HEK293 (cell line): ENCODE measurements at regions not wholly inside any gene's neighbourhood (a gene's known extent, or its start where the extent isn't known, plus 50 kb on each side); places are given as distances from the start of the nearest gene placed in this dataset.

Experiments used
- CTCF ChIA-PET: fragments of 350-600 bp; formaldehyde crosslinking; extraction: SDS; loops from one replicate; lab custom pipeline; 2021; ENCODE audit warnings: antibody characterized with exemption; lab: Yijun Ruan, JAX
- POLR2A ChIA-PET: fragments of 300-600 bp; formaldehyde crosslinking; extraction: SDS; loops from one replicate; lab custom pipeline; 2020; ENCODE audit warnings: antibody characterized with exemption, inconsistent platforms; lab: Yijun Ruan, JAX
- H3K27ac ChIP-seq: fragments of 200-500 bp; sonication (Bioruptor generic); 2 replicates; pipeline ENCODE4 v1.5.1; 2014; ENCODE audit warnings: low read depth, low read length, control low read depth, inconsistent platforms; ENCODE audit errors: extremely low read depth
- H3K36me3 ChIP-seq, 2 experiments: fragments of 200-500 bp in 1 of 2; sonication (Bioruptor generic) in 1 of 2; 1 replicate in 1 of 2; 2 replicates in 1 of 2; pipeline ENCODE4 v1.5.1; 2014 to 2017; ENCODE audit warnings: inconsistent platforms in 2 of 2, low read length in 2 of 2; ENCODE audit not compliant: control insufficient read depth in 2 of 2, insufficient read depth in 1 of 2
- H3K4me1 ChIP-seq: fragments of 200-500 bp; sonication (Bioruptor generic); 2 replicates; pipeline ENCODE4 v1.5.1; 2014; ENCODE audit warnings: mild to moderate bottlenecking, low read length, inconsistent platforms; ENCODE audit not compliant: control insufficient read depth, insufficient read depth
- H3K4me3 ChIP-seq: 2 replicates; pipeline ENCODE4 v1.5.1; 2011; ENCODE audit warnings: low read depth, mild to moderate bottlenecking, control low read depth, low read length, moderate library complexity
- H3K9me3 ChIP-seq: fragments of 200-500 bp; sonication (Bioruptor generic); 2 replicates; pipeline ENCODE4 v1.5.1; 2014; ENCODE audit warnings: low read depth, low read length, inconsistent platforms; ENCODE audit not compliant: control insufficient read depth, insufficient read depth
- OVOL3 ChIP-seq: fragments of 450-650 bp; formaldehyde crosslinking; IDR thresholded peaks from 2 replicates; pipeline ENCODE4 v1.5.1; 2016; ENCODE audit warnings: missing biosample characterization, missing genetic modification characterization
- TCF7L2 ChIP-seq: IDR thresholded peaks from 2 replicates; pipeline ENCODE4 v1.6.1; 2011; ENCODE audit warnings: low read depth, mild to moderate bottlenecking, inconsistent platforms, low read length, moderate library complexity, borderline replicate concordance
- YY1 ChIP-seq: fragments of 450-650 bp; formaldehyde crosslinking; IDR thresholded peaks from 2 replicates; pipeline ENCODE4 v1.5.1; 2018; ENCODE audit warnings: missing biosample characterization, missing genetic modification characterization
- ZNF19 ChIP-seq: fragments of 450-650 bp; formaldehyde crosslinking; IDR thresholded peaks from 2 replicates; pipeline ENCODE4; 2016; ENCODE audit warnings: missing biosample characterization, missing genetic modification characterization, low read depth
- ZNF223 ChIP-seq: fragments of 450-650 bp; formaldehyde crosslinking; IDR thresholded peaks from 2 replicates; pipeline ENCODE4 v1.5.1; 2016; ENCODE audit warnings: missing biosample characterization, missing genetic modification characterization
- ZNF239 ChIP-seq: fragments of 450-650 bp; formaldehyde crosslinking; IDR thresholded peaks from 2 replicates; pipeline ENCODE4 v1.5.1; 2016; ENCODE audit warnings: missing biosample characterization, missing genetic modification characterization
- ZSCAN23 ChIP-seq: fragments of 450-650 bp; formaldehyde crosslinking; IDR thresholded peaks from 2 replicates; pipeline ENCODE4 v1.5.1; 2016; ENCODE audit warnings: missing biosample characterization, missing genetic modification characterization
- TF ChIP-seq, protein P1 (sequence below): fragments of 450-650 bp; formaldehyde crosslinking; optimal IDR thresholded peaks from 2 replicates; pipeline ENCODE3; 2016; ENCODE audit warnings: missing biosample characterization, mild to moderate bottlenecking, missing genetic modification characterization
- TF ChIP-seq, protein P2 (sequence below): fragments of 450-650 bp; formaldehyde crosslinking; IDR thresholded peaks from 2 replicates; pipeline ENCODE4 v1.5.1; 2016; ENCODE audit warnings: missing biosample characterization, missing genetic modification characterization
- TF ChIP-seq, protein P3 (sequence below): fragments of 450-650 bp; formaldehyde crosslinking; IDR thresholded peaks from 2 replicates; pipeline ENCODE4 v1.5.1; 2016; ENCODE audit warnings: missing biosample characterization, missing genetic modification characterization, borderline replicate concordance
- TF ChIP-seq, protein P4 (sequence below): fragments of 450-650 bp; formaldehyde crosslinking; conservative IDR thresholded peaks from 2 replicates; pipeline ENCODE4 v1.5.1; 2016; ENCODE audit warnings: low read depth, missing biosample characterization, missing genetic modification characterization

DNA sequence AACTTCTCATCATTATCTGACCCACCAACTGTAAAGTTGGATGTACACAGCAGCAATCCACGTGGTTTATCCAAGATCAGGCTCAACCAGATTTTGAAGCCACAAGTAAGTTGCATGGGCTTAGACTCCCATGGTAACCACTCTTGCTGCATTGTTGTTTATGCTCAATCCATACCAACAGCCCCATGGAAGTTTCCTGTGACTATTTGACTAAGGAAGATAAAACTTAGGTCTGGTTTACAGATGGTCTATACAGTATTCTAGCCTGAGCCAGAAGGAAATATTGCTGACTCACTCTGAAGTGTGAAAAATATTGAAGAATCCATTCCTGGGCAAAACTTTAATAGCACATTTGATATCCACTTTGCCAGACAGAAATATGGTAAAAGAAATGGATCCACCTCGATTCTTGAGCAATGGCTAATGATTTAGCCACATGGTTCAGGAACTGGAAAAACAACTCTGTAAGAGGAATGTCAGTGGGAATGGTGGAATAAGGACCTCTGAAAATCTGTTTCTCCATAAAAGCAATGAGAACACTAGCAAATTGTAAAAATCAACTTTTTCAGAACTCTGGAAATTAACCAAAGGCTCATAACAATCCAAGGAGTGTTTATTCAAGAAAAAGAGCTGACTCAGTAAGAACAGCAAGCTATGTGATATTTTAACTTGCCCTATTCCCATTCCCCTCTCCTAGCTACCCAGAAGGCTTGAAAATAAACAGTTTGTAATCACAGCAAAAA, 162.9 kb upstream of the STT3B start:
- H3K27ac ChIP-seq = no peak overlapping the region
- TF ChIP-seq ZNF19 (tag by site-specific recombination) (no peak), OVOL3 (no peak), ZNF223 (no peak), TCF7L2 (no peak)
- TF ChIP-seq, protein P1, sequence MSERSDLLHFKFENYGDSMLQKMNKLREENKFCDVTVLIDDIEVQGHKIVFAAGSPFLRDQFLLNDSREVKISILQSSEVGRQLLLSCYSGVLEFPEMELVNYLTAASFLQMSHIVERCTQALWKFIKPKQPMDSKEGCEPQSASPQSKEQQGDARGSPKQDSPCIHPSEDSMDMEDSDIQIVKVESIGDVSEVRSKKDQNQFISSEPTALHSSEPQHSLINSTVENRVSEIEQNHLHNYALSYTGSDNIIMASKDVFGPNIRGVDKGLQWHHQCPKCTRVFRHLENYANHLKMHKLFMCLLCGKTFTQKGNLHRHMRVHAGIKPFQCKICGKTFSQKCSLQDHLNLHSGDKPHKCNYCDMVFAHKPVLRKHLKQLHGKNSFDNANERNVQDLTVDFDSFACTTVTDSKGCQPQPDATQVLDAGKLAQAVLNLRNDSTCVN (tag by site-specific recombination) = no peak
- TF ChIP-seq, protein P2, sequence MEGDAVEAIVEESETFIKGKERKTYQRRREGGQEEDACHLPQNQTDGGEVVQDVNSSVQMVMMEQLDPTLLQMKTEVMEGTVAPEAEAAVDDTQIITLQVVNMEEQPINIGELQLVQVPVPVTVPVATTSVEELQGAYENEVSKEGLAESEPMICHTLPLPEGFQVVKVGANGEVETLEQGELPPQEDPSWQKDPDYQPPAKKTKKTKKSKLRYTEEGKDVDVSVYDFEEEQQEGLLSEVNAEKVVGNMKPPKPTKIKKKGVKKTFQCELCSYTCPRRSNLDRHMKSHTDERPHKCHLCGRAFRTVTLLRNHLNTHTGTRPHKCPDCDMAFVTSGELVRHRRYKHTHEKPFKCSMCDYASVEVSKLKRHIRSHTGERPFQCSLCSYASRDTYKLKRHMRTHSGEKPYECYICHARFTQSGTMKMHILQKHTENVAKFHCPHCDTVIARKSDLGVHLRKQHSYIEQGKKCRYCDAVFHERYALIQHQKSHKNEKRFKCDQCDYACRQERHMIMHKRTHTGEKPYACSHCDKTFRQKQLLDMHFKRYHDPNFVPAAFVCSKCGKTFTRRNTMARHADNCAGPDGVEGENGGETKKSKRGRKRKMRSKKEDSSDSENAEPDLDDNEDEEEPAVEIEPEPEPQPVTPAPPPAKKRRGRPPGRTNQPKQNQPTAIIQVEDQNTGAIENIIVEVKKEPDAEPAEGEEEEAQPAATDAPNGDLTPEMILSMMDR (tag by site-specific recombination) = no peak
- TF ChIP-seq, protein P3, sequence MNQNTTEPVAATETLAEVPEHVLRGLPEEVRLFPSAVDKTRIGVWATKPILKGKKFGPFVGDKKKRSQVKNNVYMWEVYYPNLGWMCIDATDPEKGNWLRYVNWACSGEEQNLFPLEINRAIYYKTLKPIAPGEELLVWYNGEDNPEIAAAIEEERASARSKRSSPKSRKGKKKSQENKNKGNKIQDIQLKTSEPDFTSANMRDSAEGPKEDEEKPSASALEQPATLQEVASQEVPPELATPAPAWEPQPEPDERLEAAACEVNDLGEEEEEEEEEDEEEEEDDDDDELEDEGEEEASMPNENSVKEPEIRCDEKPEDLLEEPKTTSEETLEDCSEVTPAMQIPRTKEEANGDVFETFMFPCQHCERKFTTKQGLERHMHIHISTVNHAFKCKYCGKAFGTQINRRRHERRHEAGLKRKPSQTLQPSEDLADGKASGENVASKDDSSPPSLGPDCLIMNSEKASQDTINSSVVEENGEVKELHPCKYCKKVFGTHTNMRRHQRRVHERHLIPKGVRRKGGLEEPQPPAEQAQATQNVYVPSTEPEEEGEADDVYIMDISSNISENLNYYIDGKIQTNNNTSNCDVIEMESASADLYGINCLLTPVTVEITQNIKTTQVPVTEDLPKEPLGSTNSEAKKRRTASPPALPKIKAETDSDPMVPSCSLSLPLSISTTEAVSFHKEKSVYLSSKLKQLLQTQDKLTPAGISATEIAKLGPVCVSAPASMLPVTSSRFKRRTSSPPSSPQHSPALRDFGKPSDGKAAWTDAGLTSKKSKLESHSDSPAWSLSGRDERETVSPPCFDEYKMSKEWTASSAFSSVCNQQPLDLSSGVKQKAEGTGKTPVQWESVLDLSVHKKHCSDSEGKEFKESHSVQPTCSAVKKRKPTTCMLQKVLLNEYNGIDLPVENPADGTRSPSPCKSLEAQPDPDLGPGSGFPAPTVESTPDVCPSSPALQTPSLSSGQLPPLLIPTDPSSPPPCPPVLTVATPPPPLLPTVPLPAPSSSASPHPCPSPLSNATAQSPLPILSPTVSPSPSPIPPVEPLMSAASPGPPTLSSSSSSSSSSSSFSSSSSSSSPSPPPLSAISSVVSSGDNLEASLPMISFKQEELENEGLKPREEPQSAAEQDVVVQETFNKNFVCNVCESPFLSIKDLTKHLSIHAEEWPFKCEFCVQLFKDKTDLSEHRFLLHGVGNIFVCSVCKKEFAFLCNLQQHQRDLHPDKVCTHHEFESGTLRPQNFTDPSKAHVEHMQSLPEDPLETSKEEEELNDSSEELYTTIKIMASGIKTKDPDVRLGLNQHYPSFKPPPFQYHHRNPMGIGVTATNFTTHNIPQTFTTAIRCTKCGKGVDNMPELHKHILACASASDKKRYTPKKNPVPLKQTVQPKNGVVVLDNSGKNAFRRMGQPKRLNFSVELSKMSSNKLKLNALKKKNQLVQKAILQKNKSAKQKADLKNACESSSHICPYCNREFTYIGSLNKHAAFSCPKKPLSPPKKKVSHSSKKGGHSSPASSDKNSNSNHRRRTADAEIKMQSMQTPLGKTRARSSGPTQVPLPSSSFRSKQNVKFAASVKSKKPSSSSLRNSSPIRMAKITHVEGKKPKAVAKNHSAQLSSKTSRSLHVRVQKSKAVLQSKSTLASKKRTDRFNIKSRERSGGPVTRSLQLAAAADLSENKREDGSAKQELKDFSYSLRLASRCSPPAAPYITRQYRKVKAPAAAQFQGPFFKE = no peak
- H3K4me3 ChIP-seq = no peak overlapping the region
- H3K9me3 ChIP-seq = no peaks in the 10 kb centered on the region
- CTCF ChIA-PET = interaction anchor here (0.6 to 0.7 kb wide), 2 partner anchors 564 to 606 kb away, joined by 3 read pairs; no protein-coding TSS in a partner anchor
- H3K36me3 ChIP-seq = no peaks in the 10 kb centered on the region
- POLR2A ChIA-PET = no interaction called here
- H3K4me1 ChIP-seq = no peaks in the 10 kb centered on the region

DNA sequence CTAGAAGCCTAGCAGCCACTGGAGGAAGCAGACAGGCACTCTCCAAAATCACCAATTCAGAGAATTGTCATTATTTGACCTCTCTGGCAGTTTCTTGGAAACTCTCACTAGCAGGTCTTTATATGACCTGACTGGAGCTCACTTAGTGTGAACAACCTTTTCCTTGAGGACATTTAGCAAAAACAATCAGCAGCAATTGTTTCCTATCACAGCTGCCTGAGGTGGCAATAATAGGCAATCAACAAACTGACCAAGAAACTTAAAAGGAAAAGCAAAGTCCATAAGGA, 162.4 kb upstream of the STT3B start:
- TF ChIP-seq YY1 (tag by site-specific recombination) (no peak), ZNF239 (tag by site-specific recombination) (no peak), ZSCAN23 (tag by site-specific recombination) (no peak)
- TF ChIP-seq, protein P4, sequence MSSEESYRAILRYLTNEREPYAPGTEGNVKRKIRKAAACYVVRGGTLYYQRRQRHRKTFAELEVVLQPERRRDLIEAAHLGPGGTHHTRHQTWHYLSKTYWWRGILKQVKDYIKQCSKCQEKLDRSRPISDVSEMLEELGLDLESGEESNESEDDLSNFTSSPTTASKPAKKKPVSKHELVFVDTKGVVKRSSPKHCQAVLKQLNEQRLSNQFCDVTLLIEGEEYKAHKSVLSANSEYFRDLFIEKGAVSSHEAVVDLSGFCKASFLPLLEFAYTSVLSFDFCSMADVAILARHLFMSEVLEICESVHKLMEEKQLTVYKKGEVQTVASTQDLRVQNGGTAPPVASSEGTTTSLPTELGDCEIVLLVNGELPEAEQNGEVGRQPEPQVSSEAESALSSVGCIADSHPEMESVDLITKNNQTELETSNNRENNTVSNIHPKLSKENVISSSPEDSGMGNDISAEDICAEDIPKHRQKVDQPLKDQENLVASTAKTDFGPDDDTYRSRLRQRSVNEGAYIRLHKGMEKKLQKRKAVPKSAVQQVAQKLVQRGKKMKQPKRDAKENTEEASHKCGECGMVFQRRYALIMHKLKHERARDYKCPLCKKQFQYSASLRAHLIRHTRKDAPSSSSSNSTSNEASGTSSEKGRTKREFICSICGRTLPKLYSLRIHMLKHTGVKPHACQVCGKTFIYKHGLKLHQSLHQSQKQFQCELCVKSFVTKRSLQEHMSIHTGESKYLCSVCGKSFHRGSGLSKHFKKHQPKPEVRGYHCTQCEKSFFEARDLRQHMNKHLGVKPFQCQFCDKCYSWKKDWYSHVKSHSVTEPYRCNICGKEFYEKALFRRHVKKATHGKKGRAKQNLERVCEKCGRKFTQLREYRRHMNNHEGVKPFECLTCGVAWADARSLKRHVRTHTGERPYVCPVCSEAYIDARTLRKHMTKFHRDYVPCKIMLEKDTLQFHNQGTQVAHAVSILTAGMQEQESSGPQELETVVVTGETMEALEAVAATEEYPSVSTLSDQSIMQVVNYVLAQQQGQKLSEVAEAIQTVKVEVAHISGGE (tag by site-specific recombination) = no peak
- H3K4me3 ChIP-seq = no peak overlapping the region
- no peaks in the 10 kb centered on the region for H3K9me3 ChIP-seq
- no peak overlapping the region for H3K27ac ChIP-seq
- ChIA-PET POLR2A (no interaction called here), CTCF (interaction anchor here (0.6 to 0.7 kb wide), 2 partner anchors 563 to 606 kb away, joined by 3 read pairs; no protein-coding TSS in a partner anchor)
- no peaks in the 10 kb centered on the region for H3K4me1 ChIP-seq
- no peaks in the 10 kb centered on the region for H3K36me3 ChIP-seq
